ENCODE measurements at regions not wholly inside any gene's neighbourhood (a gene's known extent, or its start where the extent isn't known, plus 50 kb on each side); places are given as distances from the start of the nearest gene placed in this dataset.
A peak's percentile ranks its signal among the peaks of the same experiment; 100 is the strongest.

- Mint-ChIP-seq H3K4me3 (no peak overlapping the region), H3K27me3 (no peaks in the 10 kb centered on the region), H3K27ac (peak overlapping the region; percentile 67), H3K4me1 (ENCODE audit: low read depth) (peaks cover 63% of the 10 kb centered on the region), H3K9me3 (peaks cover 38% of the 10 kb centered on the region), H3K36me3 (peaks cover 22% of the 10 kb centered on the region)
- POLR2A ChIA-PET, result interaction anchor here (0.7 to 1.3 kb wide), 2 partner anchors 15 to 414 kb away, joined by 3 to 4 read pairs; no protein-coding TSS in a partner anchor
- DNase-seq, result peak; percentile 76
- CTCF ChIA-PET, result interaction anchor here (0.7 to 7.1 kb wide), 3 partner anchors 19 to 759 kb away, joined by 3 to 81 read pairs (median 31); no protein-coding TSS in a partner anchor
- intact Hi-C loops (cut with micrococcal nuclease), result loop anchor here (1.0 to 5.0 kb wide), 2 partner anchors 28 to 411 kb away; partner anchors contain the start of gene TLE3
These were observed 255.5 kb downstream of the UACA start for GRCh38 chr15:70507772-70508371.

- Mint-ChIP-seq H3K27me3 (peaks cover 2% of the 10 kb centered on the region), H3K27ac (no peak overlapping the region), H3K4me1 (ENCODE audit: low read depth) (peaks cover 74% of the 10 kb centered on the region), H3K4me3 (no peak overlapping the region), H3K9me3 (peaks cover 26% of the 10 kb centered on the region), H3K36me3 (peaks cover 16% of the 10 kb centered on the region)
- ChIA-PET CTCF (interaction anchor here (0.6 to 7.1 kb wide), 5 partner anchors 17 to 1400 kb away, joined by 3 to 81 read pairs (median 3); no protein-coding TSS in a partner anchor), POLR2A (interaction anchor here (1.0 to 3.5 kb wide), 5 partner anchors 14 to 408 kb away, joined by 3 to 33 read pairs (median 7); partner anchors contain the start of gene TLE3)
- intact Hi-C loops (cut with micrococcal nuclease), result loop anchor here (2.0 to 5.0 kb wide), 2 partner anchors 29 to 409 kb away; partner anchors contain the start of gene TLE3
- no peak for DNase-seq
These were observed 257.1 kb downstream of the UACA start for GRCh38 chr15:70505936-70506912.

GRCh38 chr15:70505411-70505919, 257.9 kb downstream of the UACA start:
- ChIA-PET CTCF (interaction anchor here (0.6 to 7.1 kb wide), 11 partner anchors 16 to 1042 kb away, joined by 3 to 81 read pairs (median 4); no protein-coding TSS in a partner anchor), POLR2A (interaction anchor here (1.6 to 3.5 kb wide), 5 partner anchors 13 to 750 kb away, joined by 4 to 33 read pairs (median 7); partner anchors contain the start of gene TLE3)
- intact Hi-C loops (cut with micrococcal nuclease), result loop anchor here (2.0 to 5.0 kb wide), 2 partner anchors 29 to 408 kb away; partner anchors contain the start of gene TLE3
- Mint-ChIP-seq H3K4me1 (ENCODE audit: low read depth) (peaks cover 74% of the 10 kb centered on the region), H3K27me3 (peaks cover 2% of the 10 kb centered on the region), H3K4me3 (no peak overlapping the region), H3K9me3 (peaks cover 20% of the 10 kb centered on the region), H3K36me3 (peaks cover 14% of the 10 kb centered on the region), H3K27ac (peak overlapping the region; percentile 53)
- peak; percentile 54 for DNase-seq

GRCh38 chr15:70504988-70505387, 258.4 kb downstream of the UACA start:
- peaks cover 74% of the 10 kb centered on the region for H3K4me1 Mint-ChIP-seq (ENCODE audit: low read depth)
- CTCF ChIA-PET, result interaction anchor here (0.6 to 7.1 kb wide), 9 partner anchors 8 to 1042 kb away, joined by 3 to 81 read pairs (median 4); no protein-coding TSS in a partner anchor
- POLR2A ChIA-PET, result interaction anchor here (0.8 to 3.5 kb wide), 8 partner anchors 13 to 785 kb away, joined by 3 to 33 read pairs (median 6); partner anchors contain the start of gene TLE3
- peaks cover 15% of the 10 kb centered on the region for H3K9me3 Mint-ChIP-seq
- peak overlapping the region; percentile 79 for H3K27ac Mint-ChIP-seq
- H3K4me3 Mint-ChIP-seq, result peak overlapping the region; percentile 17
- peaks cover 9% of the 10 kb centered on the region for H3K36me3 Mint-ChIP-seq
- H3K27me3 Mint-ChIP-seq, result peaks cover 2% of the 10 kb centered on the region
- no peak for DNase-seq
- intact Hi-C loops (cut with micrococcal nuclease), result loop anchor here (1.0 to 5.0 kb wide), 3 partner anchors 13 to 408 kb away; partner anchors contain the start of gene TLE3

- peak; percentile 81 for DNase-seq
- POLR2A ChIA-PET, result interaction anchor here (0.8 to 3.5 kb wide), 8 partner anchors 12 to 784 kb away, joined by 3 to 33 read pairs (median 5); partner anchors contain the start of gene TLE3
- peaks cover 11% of the 10 kb centered on the region for H3K9me3 Mint-ChIP-seq
- CTCF ChIA-PET, result interaction anchor here (0.9 to 7.1 kb wide), 10 partner anchors 9 to 1041 kb away, joined by 3 to 81 read pairs (median 4); no protein-coding TSS in a partner anchor
- intact Hi-C loops (cut with micrococcal nuclease), result loop anchor here (1.0 to 2.0 kb wide), 2 partner anchors 12 to 30 kb away; no protein-coding TSS in a partner anchor
- H3K36me3 Mint-ChIP-seq, result peaks cover 5% of the 10 kb centered on the region
- H3K27ac Mint-ChIP-seq, result peak overlapping the region; percentile 79
- peaks cover 71% of the 10 kb centered on the region for H3K4me1 Mint-ChIP-seq (ENCODE audit: low read depth)
- peak overlapping the region; percentile 17 for H3K4me3 Mint-ChIP-seq
- peaks cover 2% of the 10 kb centered on the region for H3K27me3 Mint-ChIP-seq
These were observed 258.9 kb downstream of the UACA start for GRCh38 chr15:70504299-70504951.

GRCh38 chr15:70503798-70504298, 259.5 kb downstream of the UACA start:
- intact Hi-C loops (cut with micrococcal nuclease), result loop anchor here (1.0 to 2.0 kb wide), 2 partner anchors 12 to 31 kb away; no protein-coding TSS in a partner anchor
- Mint-ChIP-seq H3K9me3 (peaks cover 10% of the 10 kb centered on the region), H3K4me1 (ENCODE audit: low read depth) (peaks cover 65% of the 10 kb centered on the region), H3K27ac (peak overlapping the region; percentile 79), H3K36me3 (peaks cover 5% of the 10 kb centered on the region), H3K4me3 (peak overlapping the region; percentile 26), H3K27me3 (peaks cover 2% of the 10 kb centered on the region)
- CTCF ChIA-PET, result interaction anchor here (0.9 to 7.1 kb wide), 7 partner anchors 8 to 405 kb away, joined by 3 to 81 read pairs (median 6); no protein-coding TSS in a partner anchor
- POLR2A ChIA-PET, result interaction anchor here (0.8 to 3.5 kb wide), 8 partner anchors 11 to 784 kb away, joined by 3 to 33 read pairs (median 4); partner anchors contain the start of gene TLE3
- no peak for DNase-seq

GRCh38 chr15:70503073-70503745, 260.1 kb downstream of the UACA start:
- peak overlapping the region; percentile 79 for H3K27ac Mint-ChIP-seq
- peaks cover 2% of the 10 kb centered on the region for H3K27me3 Mint-ChIP-seq
- no peak overlapping the region for H3K4me3 Mint-ChIP-seq

GRCh38 chr15:70502529-70502928, 260.8 kb downstream of the UACA start:
- Mint-ChIP-seq H3K4me1 (ENCODE audit: low read depth) (peaks cover 53% of the 10 kb centered on the region), H3K27ac (peak overlapping the region; percentile 64), H3K4me3 (no peak overlapping the region), H3K36me3 (peaks cover 5% of the 10 kb centered on the region), H3K27me3 (peaks cover 2% of the 10 kb centered on the region), H3K9me3 (peaks cover 10% of the 10 kb centered on the region)
- POLR2A ChIA-PET, result no interaction called here
- no peak for DNase-seq
- CTCF ChIA-PET, result interaction anchor here (0.9 to 7.1 kb wide), 2 partner anchors 10 to 13 kb away, joined by 3 to 81 read pairs; no protein-coding TSS in a partner anchor
- intact Hi-C loops (cut with micrococcal nuclease), result no loop called here

More at GRCh38 chr15:70503073-70503745, 260.1 kb downstream of the UACA start:
- Mint-ChIP-seq H3K4me1 (ENCODE audit: low read depth) (peaks cover 59% of the 10 kb centered on the region), H3K36me3 (peaks cover 5% of the 10 kb centered on the region), H3K9me3 (peaks cover 10% of the 10 kb centered on the region)
- POLR2A ChIA-PET, result interaction anchor here (0.9 to 2.8 kb wide), 2 partner anchors 25 to 405 kb away, joined by 3 to 13 read pairs; partner anchors contain the start of gene TLE3
- no peak for DNase-seq
- intact Hi-C loops (cut with micrococcal nuclease), result no loop called here
- CTCF ChIA-PET, result interaction anchor here (0.9 to 7.1 kb wide), 5 partner anchors 8 to 32 kb away, joined by 3 to 81 read pairs (median 5); no protein-coding TSS in a partner anchor

- Mint-ChIP-seq H3K4me1 (ENCODE audit: low read depth) (peaks cover 50% of the 10 kb centered on the region), H3K27ac (no peak overlapping the region), H3K27me3 (peaks cover 4% of the 10 kb centered on the region), H3K4me3 (no peak overlapping the region), H3K9me3 (peaks cover 5% of the 10 kb centered on the region), H3K36me3 (peaks cover 3% of the 10 kb centered on the region)
- DNase-seq, result no peak
- intact Hi-C loops (cut with micrococcal nuclease), result no loop called here
- ChIA-PET CTCF (interaction anchor here (7.1 kb wide), 1 partner anchor 12 kb away, joined by 81 read pairs; no protein-coding TSS in a partner anchor), POLR2A (interaction anchor here (0.6 kb wide), 1 partner anchor 42 kb away, joined by 3 read pairs; no protein-coding TSS in a partner anchor)
These were observed 261.5 kb downstream of the UACA start for GRCh38 chr15:70501849-70502248.
